NT2/D1 (cell line): ENCODE measurements at regions not wholly inside any gene's neighbourhood (a gene's known extent, or its start where the extent isn't known, plus 50 kb on each side); places are given as distances from the start of the nearest gene placed in this dataset.

ENCODE experiments used
- YY1 ChIP-seq: IDR thresholded peaks from 2 replicates; pipeline ENCODE4 v1.6.1; 2011; ENCODE audit not compliant: insufficient read length, insufficient read depth
- ZNF274 ChIP-seq: IDR thresholded peaks from 2 replicates; pipeline ENCODE4 v1.6.1; 2011; ENCODE audit warnings: mild to moderate bottlenecking, low read depth, low read length

DNA sequence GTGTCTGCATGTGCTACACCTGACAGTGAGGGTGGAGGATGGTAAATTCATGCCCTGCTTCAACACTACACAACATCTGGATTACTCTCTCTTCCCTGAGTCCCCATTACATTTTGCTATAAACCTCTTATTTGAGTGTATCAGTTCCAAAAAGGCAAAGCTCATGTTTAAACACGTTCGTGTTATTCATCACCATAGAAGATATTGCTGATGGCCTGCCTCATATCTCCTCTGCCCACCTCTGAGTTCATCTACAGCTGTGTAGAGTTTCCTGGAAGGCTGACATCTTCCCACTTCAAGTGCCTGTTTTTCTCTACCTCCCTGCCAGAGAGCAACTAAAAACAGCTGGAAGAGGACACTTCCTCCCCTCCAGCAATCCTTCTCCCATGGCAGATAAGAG lies 433.2 kb downstream of the ISL1 start:
- TF ChIP-seq ZNF274 = no peak
- TF ChIP-seq YY1 = no peak
